ENCODE measurements at regions not wholly inside any gene's neighbourhood (a gene's known extent, or its start where the extent isn't known, plus 50 kb on each side); places are given as distances from the start of the nearest gene placed in this dataset.

DNA sequence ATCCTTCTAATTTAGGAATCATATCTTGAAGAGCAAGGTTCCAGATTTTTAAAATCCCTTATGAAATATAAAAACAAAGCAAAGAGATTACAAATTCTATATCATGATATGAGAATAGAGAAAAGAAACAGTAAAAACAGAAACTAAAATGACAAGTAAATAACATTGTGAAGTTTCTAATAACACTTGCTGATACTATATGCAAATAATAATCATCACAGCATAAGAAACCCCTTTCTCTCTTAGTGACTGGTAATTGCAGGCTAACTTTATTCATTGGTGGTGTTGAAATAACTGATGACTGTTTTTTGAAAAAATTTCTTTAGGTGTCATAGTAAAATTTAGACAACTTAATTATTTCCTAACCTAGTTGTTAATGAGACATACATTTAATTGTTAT, 281.6 kb downstream of the PLA2G4A start:
- TF ChIP-seq POLR2AphosphoS5 (IDR thresholded peaks at IDR 0.05; ENCODE audit: low read depth, low read length): no peak
- no peak for TF ChIP-seq POLR2A (IDR thresholded peaks at IDR 0.05; ENCODE audit: low read depth, low read length)
- TF ChIP-seq TAF1 (IDR thresholded peaks at IDR 0.05; ENCODE audit: borderline replicate concordance, low read depth, low read length): no peak

All from GM12892 (cell line).